ENCODE measurements at regions not wholly inside any gene's neighbourhood (a gene's known extent, or its start where the extent isn't known, plus 50 kb on each side); places are given as distances from the start of the nearest gene placed in this dataset.

GRCh38 chr16:9033125-9033830 lies 58.2 kb upstream of the HAPSTR1 start:
- RAD21 ChIA-PET (ENCODE audit: low non-redundant PET in 1 of 2, low total read pairs in 2 of 2, uncharacterized antibody in 2 of 2, unreplicated experiment in 2 of 2): no interaction called here
- TF ChIP-seq TCF7L2 (IDR thresholded peaks at IDR 0.05; ENCODE audit: borderline replicate concordance, extremely low read depth, insufficient read depth, insufficient read length): no peak
- TF ChIP-seq ELF1 (IDR thresholded peaks at IDR 0.05; ENCODE audit: borderline replicate concordance, low read depth): no peak
- TF ChIP-seq SIN3A (IDR thresholded peaks at IDR 0.05; ENCODE audit: low read depth): no peak
- no peak for TF ChIP-seq SRF (IDR thresholded peaks at IDR 0.05; ENCODE audit: low read depth)
- TF ChIP-seq MAX (IDR thresholded peaks at IDR 0.05): no peak
- no peak for TF ChIP-seq EGR1 (IDR thresholded peaks at IDR 0.05; ENCODE audit: low read depth)
- no peak for TF ChIP-seq EZH2phosphoT487 (IDR thresholded peaks at IDR 0.05; ENCODE audit: borderline replicate concordance)
- TF ChIP-seq REST (IDR thresholded peaks at IDR 0.05; ENCODE audit: low read depth): no peak
- peak in 2 of 3 experiments; percentile 64 to 74; a peak in 4 of 6 replicates for TF ChIP-seq CTCF (IDR thresholded peaks at IDR 0.05 in 2 of 3, conservative IDR thresholded peaks at IDR 0.05 in 1 of 3; ENCODE audit: borderline replicate concordance in 1 of 3, insufficient read depth in 1 of 3, low read depth in 2 of 3, low read length in 2 of 3)
- TF ChIP-seq ZNF274 (IDR thresholded peaks at IDR 0.05; ENCODE audit: low read depth, low read length): no peak
- TF ChIP-seq POLR2AphosphoS5 (IDR thresholded peaks at IDR 0.05; ENCODE audit: low read depth, low read length): no peak
- no peak for TF ChIP-seq SP1 (IDR thresholded peaks at IDR 0.05; ENCODE audit: low read depth)
- peak; percentile 46; the same call in 1 of the 2 replicates for TF ChIP-seq RAD21 (IDR thresholded peaks at IDR 0.05; ENCODE audit: low read depth)
- no peak for TF ChIP-seq POLR2A (IDR thresholded peaks at IDR 0.05; ENCODE audit: borderline replicate concordance, extremely low read depth, insufficient read depth, insufficient read length)
- peak; percentile 46; the same call in 1 of the 2 replicates for TF ChIP-seq FOSL1 (IDR thresholded peaks at IDR 0.05; ENCODE audit: low read depth)
- no peak for TF ChIP-seq YY1 (IDR thresholded peaks at IDR 0.05; ENCODE audit: extremely low read depth, insufficient replicate concordance, low read depth, low read length)
- 0 out of 2 replicates have a peak, but pooled peaks have one; percentile 15 for TF ChIP-seq CBX3 (IDR thresholded peaks at IDR 0.05; ENCODE audit: low read depth)
- TF ChIP-seq ATF3 (IDR thresholded peaks at IDR 0.05): no peak
- no peak for TF ChIP-seq EZH2 (IDR thresholded peaks at IDR 0.05)
- TF ChIP-seq CEBPB (IDR thresholded peaks at IDR 0.05; ENCODE audit: low read depth): peak; percentile 40; the same call in 1 of the 2 replicates
- CTCF ChIA-PET: interaction anchor here (0.6 to 2.9 kb wide), 12 partner anchors 8 to 1288 kb away, joined by 3 to 18 read pairs (median 6); partner anchors contain the start of gene USP7
- H3K27me3 ChIP-seq (ENCODE audit: insufficient read depth, low read length): no peaks in the 10 kb centered on the region
- ATAC-seq: peak; percentile 91
- intact Hi-C loops (cut with micrococcal nuclease): loop anchor here (10.0 kb wide), 1 partner anchor 128 kb away; no protein-coding TSS in a partner anchor
- H3K79me2 ChIP-seq (ENCODE audit: insufficient read depth, low read length): no peaks in the 10 kb centered on the region
- BruUV-seq (replicated peaks): no TSS peak
- no peak overlapping the region for H3K4me3 ChIP-seq (replicated peaks in 1 of 2; ENCODE audit: low read depth in 1 of 2, low read length in 2 of 2)
- no peak overlapping the region for H2AFZ ChIP-seq (ENCODE audit: low read depth, low read length, poor library complexity, severe bottlenecking)
- H3K36me3 ChIP-seq (ENCODE audit: control insufficient read depth in 1 of 2, insufficient read depth in 2 of 2, low read length in 2 of 2): no peaks in the 10 kb centered on the region
- POLR2A ChIA-PET: interaction anchor here (1.0 kb wide), 1 partner anchor 35 kb away, joined by 4 read pairs; no protein-coding TSS in a partner anchor
- no peaks in the 10 kb centered on the region for H4K20me1 ChIP-seq (ENCODE audit: insufficient read depth)
- H3K27ac ChIP-seq (ENCODE audit: low read depth, low read length): no peak overlapping the region
- H3K4me2 ChIP-seq (ENCODE audit: low read length): peak overlapping the region; percentile 10; the same call in 1 of the 2 replicates
- H3K9ac ChIP-seq (ENCODE audit: low read length): no peak overlapping the region
- H3K9me3 ChIP-seq (ENCODE audit: control insufficient read depth in 1 of 2, insufficient read depth in 1 of 2, low read depth in 1 of 2, low read length in 2 of 2): no peaks in the 10 kb centered on the region
- peaks cover 0 to 10% of the 10 kb centered on the region in 2 experiments; a peak in 2 of 4 replicates for H3K4me1 ChIP-seq (ENCODE audit: control insufficient read depth in 1 of 2, insufficient read depth in 2 of 2, low read length in 2 of 2)
- H3K9me2 ChIP-seq (ENCODE audit: insufficient read depth): no peaks in the 10 kb centered on the region
- peak; percentile 74 for DNase-seq (ENCODE audit: low read depth, low spot score)

Measured in HCT116 (cell line).